ENCODE measurements at regions not wholly inside any gene's neighbourhood (a gene's known extent, or its start where the extent isn't known, plus 50 kb on each side); places are given as distances from the start of the nearest gene placed in this dataset.

DNA sequence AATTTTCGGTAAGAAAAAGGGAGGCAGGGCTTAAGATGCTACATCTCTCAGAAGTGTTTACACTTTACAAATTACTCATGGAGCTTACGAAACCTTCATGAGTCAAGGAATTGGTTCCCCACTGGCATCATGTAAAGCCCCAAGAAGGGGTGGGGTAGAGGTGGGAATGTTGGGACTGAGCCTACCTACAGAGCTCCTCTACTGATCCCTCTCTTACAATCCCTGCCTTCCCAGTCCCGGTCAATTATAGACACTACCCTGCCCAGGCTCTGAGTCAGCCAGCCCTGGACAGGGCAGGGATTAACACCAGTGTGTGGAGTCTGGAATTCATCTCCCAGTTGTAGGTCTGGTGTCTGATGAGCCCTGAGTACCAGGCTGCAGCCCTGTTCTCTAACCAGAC is 248.9 kb downstream of the PAX3 start:
- no peak for TF ChIP-seq EZH2phosphoT487 (IDR thresholded peaks at IDR 0.05; ENCODE audit: low read depth)
- TF ChIP-seq, protein P1, sequence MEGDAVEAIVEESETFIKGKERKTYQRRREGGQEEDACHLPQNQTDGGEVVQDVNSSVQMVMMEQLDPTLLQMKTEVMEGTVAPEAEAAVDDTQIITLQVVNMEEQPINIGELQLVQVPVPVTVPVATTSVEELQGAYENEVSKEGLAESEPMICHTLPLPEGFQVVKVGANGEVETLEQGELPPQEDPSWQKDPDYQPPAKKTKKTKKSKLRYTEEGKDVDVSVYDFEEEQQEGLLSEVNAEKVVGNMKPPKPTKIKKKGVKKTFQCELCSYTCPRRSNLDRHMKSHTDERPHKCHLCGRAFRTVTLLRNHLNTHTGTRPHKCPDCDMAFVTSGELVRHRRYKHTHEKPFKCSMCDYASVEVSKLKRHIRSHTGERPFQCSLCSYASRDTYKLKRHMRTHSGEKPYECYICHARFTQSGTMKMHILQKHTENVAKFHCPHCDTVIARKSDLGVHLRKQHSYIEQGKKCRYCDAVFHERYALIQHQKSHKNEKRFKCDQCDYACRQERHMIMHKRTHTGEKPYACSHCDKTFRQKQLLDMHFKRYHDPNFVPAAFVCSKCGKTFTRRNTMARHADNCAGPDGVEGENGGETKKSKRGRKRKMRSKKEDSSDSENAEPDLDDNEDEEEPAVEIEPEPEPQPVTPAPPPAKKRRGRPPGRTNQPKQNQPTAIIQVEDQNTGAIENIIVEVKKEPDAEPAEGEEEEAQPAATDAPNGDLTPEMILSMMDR (IDR thresholded peaks at IDR 0.05; ENCODE audit: low read depth, low read length): no peak
- Histone ChIP-seq H3K4me2 (ENCODE audit: low read length) (no peak overlapping the region), H3K79me2 (ENCODE audit: low read length) (no peaks in the 10 kb centered on the region), H4K20me1 (ENCODE audit: insufficient read depth, low read length) (no peaks in the 10 kb centered on the region), H3K27me3 (ENCODE audit: low read depth, low read length) (peaks cover 8% of the 10 kb centered on the region; the same call in 1 of the 2 replicates), H3K9ac (ENCODE audit: low read length) (no peak overlapping the region), H3K9me3 (ENCODE audit: insufficient read depth, low read length) (no peaks in the 10 kb centered on the region), H3K27ac (ENCODE audit: low read length) (no peak overlapping the region), H3K4me3 (ENCODE audit: low read length) (no peak overlapping the region), H2AFZ (ENCODE audit: low read depth, low read length) (no peak overlapping the region), H3K36me3 (replicated peaks; ENCODE audit: low read depth, low read length) (no peaks in the 10 kb centered on the region), H3K4me1 (ENCODE audit: low read length) (no peaks in the 10 kb centered on the region)

DNA sequence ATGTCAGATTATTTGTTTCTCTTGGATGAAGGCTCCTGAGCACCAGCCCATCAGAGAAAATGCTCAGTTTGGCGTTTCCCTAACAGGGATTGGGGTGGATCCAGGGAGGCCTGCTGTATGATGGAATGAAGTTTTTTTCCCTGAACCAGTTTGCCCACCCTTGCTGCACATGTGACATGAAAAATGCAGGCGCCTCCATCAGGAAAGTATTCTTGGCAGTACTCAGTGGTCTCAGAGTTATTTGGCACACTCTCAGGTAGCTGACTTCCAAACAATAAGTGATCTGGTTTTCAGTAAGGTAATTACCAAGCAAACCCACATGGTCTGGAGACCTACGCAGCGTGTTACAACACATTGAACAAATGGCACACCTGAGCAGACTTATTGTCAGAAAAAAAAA is 254.9 kb downstream of the PAX3 start:
- H3K27me3 ChIP-seq (ENCODE audit: low read depth, low read length): peaks cover 8% of the 10 kb centered on the region; the same call in 1 of the 2 replicates
- H3K9me3 ChIP-seq (ENCODE audit: insufficient read depth, low read length): no peaks in the 10 kb centered on the region
- no peak for TF ChIP-seq EZH2phosphoT487 (IDR thresholded peaks at IDR 0.05; ENCODE audit: low read depth)
- TF ChIP-seq, protein P1 (IDR thresholded peaks at IDR 0.05; ENCODE audit: low read depth, low read length): no peak

DNA sequence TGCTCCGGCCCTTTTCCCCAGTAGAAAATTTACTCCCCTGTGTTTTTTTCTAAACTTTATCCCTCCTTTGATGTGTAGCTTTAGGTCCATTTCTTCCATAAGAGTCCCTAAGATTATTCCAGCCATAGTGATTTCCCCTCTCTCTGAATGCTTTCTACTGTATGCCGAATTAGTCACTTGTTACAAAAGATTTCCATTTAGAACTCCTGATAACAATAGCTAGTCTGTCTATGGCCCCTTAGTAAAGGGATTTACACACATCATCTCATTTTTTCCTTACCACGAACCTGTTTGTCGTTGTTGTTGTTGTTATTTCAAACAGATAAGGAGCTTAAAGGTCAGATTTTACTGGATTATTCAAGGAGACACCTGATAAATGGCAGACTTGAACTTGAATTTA is 256.1 kb downstream of the PAX3 start:
- Histone ChIP-seq H3K36me3 (replicated peaks; ENCODE audit: low read depth, low read length) (no peaks in the 10 kb centered on the region), H3K4me2 (ENCODE audit: low read length) (no peak overlapping the region), H3K27ac (ENCODE audit: low read length) (no peak overlapping the region), H3K4me3 (ENCODE audit: low read length) (no peak overlapping the region), H3K4me1 (ENCODE audit: low read length) (no peaks in the 10 kb centered on the region), H3K79me2 (ENCODE audit: low read length) (no peaks in the 10 kb centered on the region), H3K9me3 (ENCODE audit: insufficient read depth, low read length) (no peaks in the 10 kb centered on the region), H2AFZ (ENCODE audit: low read depth, low read length) (no peak overlapping the region), H3K27me3 (ENCODE audit: low read depth, low read length) (no peaks in the 10 kb centered on the region), H4K20me1 (ENCODE audit: insufficient read depth, low read length) (no peaks in the 10 kb centered on the region), H3K9ac (ENCODE audit: low read length) (no peak overlapping the region)
- TF ChIP-seq, protein P1 (IDR thresholded peaks at IDR 0.05; ENCODE audit: low read depth, low read length): no peak
- TF ChIP-seq EZH2phosphoT487 (IDR thresholded peaks at IDR 0.05; ENCODE audit: low read depth): no peak

More for the DNA sequence above, 254.9 kb downstream of the PAX3 start:
- H3K4me1 ChIP-seq (ENCODE audit: low read length): no peaks in the 10 kb centered on the region
- H3K79me2 ChIP-seq (ENCODE audit: low read length): no peaks in the 10 kb centered on the region
- no peaks in the 10 kb centered on the region for H3K36me3 ChIP-seq (replicated peaks; ENCODE audit: low read depth, low read length)
- no peak overlapping the region for H3K4me3 ChIP-seq (ENCODE audit: low read length)
- no peaks in the 10 kb centered on the region for H4K20me1 ChIP-seq (ENCODE audit: insufficient read depth, low read length)
- H3K9ac ChIP-seq (ENCODE audit: low read length): no peak overlapping the region
- H3K4me2 ChIP-seq (ENCODE audit: low read length): no peak overlapping the region
- no peak overlapping the region for H3K27ac ChIP-seq (ENCODE audit: low read length)
- H2AFZ ChIP-seq (ENCODE audit: low read depth, low read length): no peak overlapping the region

- Histone ChIP-seq H3K36me3 (replicated peaks; ENCODE audit: low read depth, low read length) (no peaks in the 10 kb centered on the region), H3K4me1 (ENCODE audit: low read length) (no peaks in the 10 kb centered on the region), H3K4me3 (ENCODE audit: low read length) (no peak overlapping the region), H3K4me2 (ENCODE audit: low read length) (no peak overlapping the region), H3K9ac (ENCODE audit: low read length) (no peak overlapping the region), H3K27ac (ENCODE audit: low read length) (no peak overlapping the region), H3K27me3 (ENCODE audit: low read depth, low read length) (no peaks in the 10 kb centered on the region), H3K79me2 (ENCODE audit: low read length) (no peaks in the 10 kb centered on the region), H3K9me3 (ENCODE audit: insufficient read depth, low read length) (no peaks in the 10 kb centered on the region), H4K20me1 (ENCODE audit: insufficient read depth, low read length) (no peaks in the 10 kb centered on the region), H2AFZ (ENCODE audit: low read depth, low read length) (no peak overlapping the region)
- TF ChIP-seq, protein P1 (IDR thresholded peaks at IDR 0.05; ENCODE audit: low read depth, low read length): no peak
- TF ChIP-seq EZH2phosphoT487 (IDR thresholded peaks at IDR 0.05; ENCODE audit: low read depth): no peak
Observed at GRCh38 chr2:222040333-222040732, 258.5 kb downstream of the PAX3 start.
